ENCODE measurements at regions not wholly inside any gene's neighbourhood (a gene's known extent, or its start where the extent isn't known, plus 50 kb on each side); places are given as distances from the start of the nearest gene placed in this dataset.
"Not testable (repeated sequence)": the region's sequence is repeated elsewhere in the genome, so short reads cannot be mapped to it uniquely, and the experiment has no call there.

DNA sequence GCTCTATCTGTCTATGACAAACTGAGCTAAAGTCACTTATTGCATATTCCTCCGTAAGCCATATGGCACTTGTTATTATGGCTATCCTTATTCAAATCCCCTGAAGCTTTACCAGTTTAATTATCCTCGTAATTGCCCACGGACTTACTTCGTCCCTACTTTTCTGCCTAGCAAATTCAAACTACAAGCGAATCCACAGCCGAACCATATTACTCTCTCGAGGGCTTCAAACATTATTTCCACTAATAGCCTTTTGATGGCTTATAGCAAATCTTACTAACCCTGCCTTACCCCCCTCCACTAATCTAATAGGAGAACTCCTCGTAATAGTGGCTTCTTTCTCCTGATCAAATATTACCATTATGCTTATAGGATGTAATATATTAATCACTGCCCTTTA, 63.1 kb upstream of the IMP4 start:
- H3K27me3 ChIP-seq (ENCODE audit: insufficient read depth, low read length); H4K20me1 ChIP-seq (ENCODE audit: insufficient read depth, low read length); H3K4me1 ChIP-seq (ENCODE audit: insufficient read depth, low read length); H2AFZ ChIP-seq (ENCODE audit: low read length); DNase-seq (ENCODE audit: insufficient read length, low spot score, missing footprints); H3K9me3 ChIP-seq (ENCODE audit: low read depth, low read length); H3K36me3 ChIP-seq (ENCODE audit: insufficient read depth, low read length); H3K4me2 ChIP-seq (ENCODE audit: insufficient read depth, low read length); H3K27ac ChIP-seq (ENCODE audit: low read depth, low read length); H3K79me2 ChIP-seq (ENCODE audit: insufficient read depth, low read length); H3K4me3 ChIP-seq (ENCODE audit: insufficient read depth, low read length): not testable (repeated sequence)

DNA sequence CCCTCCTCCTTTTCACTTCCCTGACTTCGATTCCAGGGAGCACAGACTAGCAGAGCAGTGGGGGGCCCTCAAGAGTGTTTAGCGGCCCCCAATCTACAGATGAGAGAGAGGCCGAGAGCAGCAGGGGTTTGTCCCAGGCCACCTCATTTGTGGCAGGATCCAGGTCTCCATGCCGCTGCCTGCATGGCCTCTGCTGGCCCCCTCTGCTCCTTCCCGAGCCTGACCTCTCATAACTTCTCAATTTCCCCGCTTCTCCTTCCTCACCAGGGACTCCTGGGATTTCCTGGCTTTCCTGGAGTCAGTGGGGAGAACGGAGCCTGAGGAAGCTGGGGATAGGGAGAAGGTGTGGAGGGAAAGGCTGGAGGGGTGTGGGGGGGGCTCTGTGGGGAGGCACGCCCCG, 70.1 kb upstream of the TUBA3E start:
- H4K20me1 ChIP-seq (ENCODE audit: insufficient read depth, low read length); H3K27me3 ChIP-seq (ENCODE audit: insufficient read depth, low read length); H3K36me3 ChIP-seq (ENCODE audit: insufficient read depth, low read length): not testable (repeated sequence)

DNA sequence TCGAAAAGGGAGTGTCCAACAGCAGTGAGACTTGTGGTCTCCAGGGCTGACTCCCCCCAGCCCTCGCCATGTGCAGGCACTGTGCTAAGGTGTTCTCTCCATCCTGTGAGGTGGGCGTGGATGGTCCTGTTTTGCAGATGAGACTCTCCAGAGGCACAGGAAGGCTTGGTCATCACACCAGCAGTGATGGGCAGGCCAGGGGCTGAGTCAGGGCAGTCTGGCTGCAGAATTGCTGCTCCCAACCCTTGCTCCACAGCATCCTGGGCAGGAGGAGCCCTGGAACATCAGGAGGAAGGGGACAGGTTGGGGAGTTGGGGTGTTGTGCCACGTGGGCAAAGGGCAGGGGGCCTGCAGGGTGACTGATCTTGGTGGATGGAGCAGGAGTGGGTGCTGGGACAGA, 69.3 kb upstream of the TUBA3E start:
- DNase-seq (ENCODE audit: insufficient read length, low spot score, missing footprints); H3K27ac ChIP-seq (ENCODE audit: low read depth, low read length); H2AFZ ChIP-seq (ENCODE audit: low read length); H3K79me2 ChIP-seq (ENCODE audit: insufficient read depth, low read length); H4K20me1 ChIP-seq (ENCODE audit: insufficient read depth, low read length); H3K36me3 ChIP-seq (ENCODE audit: insufficient read depth, low read length); H3K4me1 ChIP-seq (ENCODE audit: insufficient read depth, low read length); H3K27me3 ChIP-seq (ENCODE audit: insufficient read depth, low read length); H3K4me3 ChIP-seq (ENCODE audit: insufficient read depth, low read length); H3K4me2 ChIP-seq (ENCODE audit: insufficient read depth, low read length); H3K9me3 ChIP-seq (ENCODE audit: low read depth, low read length): not testable (repeated sequence)

More for the DNA sequence above, 70.1 kb upstream of the TUBA3E start:
- not testable (repeated sequence) for H3K9me3 ChIP-seq (ENCODE audit: low read depth, low read length); H3K27ac ChIP-seq (ENCODE audit: low read depth, low read length); DNase-seq (ENCODE audit: insufficient read length, low spot score, missing footprints); H3K4me1 ChIP-seq (ENCODE audit: insufficient read depth, low read length); H3K4me3 ChIP-seq (ENCODE audit: insufficient read depth, low read length); H3K79me2 ChIP-seq (ENCODE audit: insufficient read depth, low read length); H2AFZ ChIP-seq (ENCODE audit: low read length); H3K4me2 ChIP-seq (ENCODE audit: insufficient read depth, low read length)

DNA sequence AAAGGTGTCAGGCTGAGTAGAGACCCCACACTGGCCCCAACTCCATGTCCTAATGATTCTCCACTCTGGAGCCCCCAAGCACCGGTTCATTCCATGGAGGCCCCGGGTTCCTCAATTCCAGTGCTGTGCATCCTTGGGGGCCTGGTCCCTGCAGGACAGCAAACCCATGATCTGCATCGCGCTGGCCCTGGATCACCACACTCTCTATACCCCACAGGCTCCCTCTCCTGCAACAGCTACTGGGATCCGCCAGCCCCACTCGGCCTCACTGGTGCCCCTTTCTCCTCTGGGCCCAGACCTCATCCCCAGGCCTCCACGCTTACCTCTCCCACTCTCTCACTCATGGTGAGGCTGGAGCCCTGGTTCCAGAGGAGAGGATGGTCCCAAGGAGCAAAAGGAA, 68.6 kb upstream of the TUBA3E start:
- not testable (repeated sequence) for H3K4me1 ChIP-seq (ENCODE audit: insufficient read depth, low read length); H3K4me3 ChIP-seq (ENCODE audit: insufficient read depth, low read length); H3K9me3 ChIP-seq (ENCODE audit: low read depth, low read length); H2AFZ ChIP-seq (ENCODE audit: low read length); H3K36me3 ChIP-seq (ENCODE audit: insufficient read depth, low read length); H3K4me2 ChIP-seq (ENCODE audit: insufficient read depth, low read length); DNase-seq (ENCODE audit: insufficient read length, low spot score, missing footprints); H4K20me1 ChIP-seq (ENCODE audit: insufficient read depth, low read length); H3K27ac ChIP-seq (ENCODE audit: low read depth, low read length); H3K79me2 ChIP-seq (ENCODE audit: insufficient read depth, low read length); H3K27me3 ChIP-seq (ENCODE audit: insufficient read depth, low read length)

DNA sequence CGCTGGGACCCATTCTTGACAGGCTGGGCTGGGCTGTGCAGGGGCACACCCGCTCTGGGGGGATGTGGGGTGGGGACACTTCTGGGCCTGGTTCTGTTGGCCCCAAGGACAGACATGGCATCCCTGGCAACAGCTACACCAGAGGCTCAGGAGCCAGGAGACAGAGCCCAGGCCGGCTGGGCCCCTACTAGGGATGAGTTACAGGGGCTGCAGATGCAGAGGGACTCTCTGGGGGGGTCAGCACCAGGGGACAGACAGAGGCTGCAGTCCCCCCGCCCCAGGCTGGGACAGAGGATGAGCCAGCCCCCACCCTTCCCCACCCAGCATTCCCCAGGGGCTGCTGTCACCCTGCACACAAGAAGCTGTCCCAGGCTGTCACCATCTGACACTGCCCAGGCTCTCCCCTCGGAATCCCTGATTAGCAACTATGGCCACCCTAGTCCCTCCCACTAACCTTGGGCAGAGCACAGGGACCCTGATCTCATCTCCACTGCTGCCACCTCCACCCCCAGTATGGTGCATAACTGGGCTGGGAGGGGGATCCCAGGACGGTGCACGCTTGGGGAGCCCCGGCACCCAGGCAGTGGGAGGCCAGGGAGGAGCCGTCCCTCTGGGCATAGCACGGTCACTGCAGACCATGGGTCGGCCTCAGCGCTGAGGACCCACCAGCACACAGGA, 67.5 kb upstream of the TUBA3E start:
- H3K9me3 ChIP-seq (ENCODE audit: low read depth, low read length); H3K4me1 ChIP-seq (ENCODE audit: insufficient read depth, low read length); H3K27ac ChIP-seq (ENCODE audit: low read depth, low read length); H4K20me1 ChIP-seq (ENCODE audit: insufficient read depth, low read length); H3K79me2 ChIP-seq (ENCODE audit: insufficient read depth, low read length); H3K4me2 ChIP-seq (ENCODE audit: insufficient read depth, low read length); H2AFZ ChIP-seq (ENCODE audit: low read length); H3K4me3 ChIP-seq (ENCODE audit: insufficient read depth, low read length); H3K36me3 ChIP-seq (ENCODE audit: insufficient read depth, low read length): not testable (repeated sequence)
- H3K27me3 ChIP-seq (ENCODE audit: insufficient read depth, low read length) = peaks cover 10% of the 10 kb centered on the region
- peak; percentile 47 for DNase-seq (ENCODE audit: insufficient read length, low spot score, missing footprints)

DNA sequence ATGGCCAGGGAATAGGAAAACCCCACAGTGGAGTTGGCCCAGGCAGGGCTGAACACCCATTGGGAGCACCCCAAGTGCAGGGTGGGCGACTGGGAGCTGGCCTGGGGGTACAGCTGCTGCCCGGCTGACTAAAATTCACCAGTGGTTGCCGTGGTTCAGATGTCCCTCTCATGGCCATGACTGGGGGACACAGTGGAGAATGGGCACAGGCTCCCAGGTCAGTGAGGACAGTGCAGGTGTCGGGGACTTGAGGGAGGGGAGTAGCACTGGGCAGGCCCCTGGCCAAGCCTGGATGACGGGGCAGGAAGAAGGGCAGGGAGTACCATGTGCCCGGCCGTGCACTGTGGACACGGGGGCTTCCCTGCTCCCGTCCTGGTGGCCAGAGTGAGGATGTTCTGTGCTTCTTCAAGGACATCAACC, 66.7 kb upstream of the TUBA3E start:
- H3K4me1 ChIP-seq (ENCODE audit: insufficient read depth, low read length) = not testable (repeated sequence)

DNA sequence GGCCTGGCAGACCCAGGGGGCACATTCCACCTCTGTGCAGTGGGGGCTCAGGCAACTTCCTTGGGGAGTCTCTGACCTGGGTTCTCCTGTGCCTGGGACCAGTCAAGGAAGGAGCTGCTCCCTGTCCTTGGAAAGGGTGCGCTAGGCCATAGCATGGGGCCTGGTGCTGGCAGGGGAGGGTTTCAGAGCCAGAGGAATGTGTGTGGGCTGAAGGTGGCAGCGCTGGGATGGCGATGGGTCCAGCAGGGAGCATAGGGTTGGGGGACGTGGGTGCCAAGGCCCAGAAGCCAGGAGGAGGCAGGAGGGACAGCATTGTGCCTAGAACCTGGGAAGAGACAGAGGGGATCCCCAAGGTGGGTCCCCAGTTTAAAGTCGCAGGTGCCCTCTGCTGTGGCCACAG, 66.3 kb upstream of the TUBA3E start:
- Histone ChIP-seq H3K4me3 (ENCODE audit: insufficient read depth, low read length) (no peak overlapping the region), H3K9me3 (ENCODE audit: low read depth, low read length) (no peaks in the 10 kb centered on the region), H4K20me1 (ENCODE audit: insufficient read depth, low read length) (no peaks in the 10 kb centered on the region), H3K36me3 (ENCODE audit: insufficient read depth, low read length) (no peaks in the 10 kb centered on the region), H3K27me3 (ENCODE audit: insufficient read depth, low read length) (peaks cover 17% of the 10 kb centered on the region), H3K4me1 (ENCODE audit: insufficient read depth, low read length) (no peaks in the 10 kb centered on the region), H3K4me2 (ENCODE audit: insufficient read depth, low read length) (no peak overlapping the region), H2AFZ (ENCODE audit: low read length) (no peak overlapping the region), H3K27ac (ENCODE audit: low read depth, low read length) (no peak overlapping the region), H3K79me2 (ENCODE audit: insufficient read depth, low read length) (no peaks in the 10 kb centered on the region)
- TF ChIP-seq, protein P1, sequence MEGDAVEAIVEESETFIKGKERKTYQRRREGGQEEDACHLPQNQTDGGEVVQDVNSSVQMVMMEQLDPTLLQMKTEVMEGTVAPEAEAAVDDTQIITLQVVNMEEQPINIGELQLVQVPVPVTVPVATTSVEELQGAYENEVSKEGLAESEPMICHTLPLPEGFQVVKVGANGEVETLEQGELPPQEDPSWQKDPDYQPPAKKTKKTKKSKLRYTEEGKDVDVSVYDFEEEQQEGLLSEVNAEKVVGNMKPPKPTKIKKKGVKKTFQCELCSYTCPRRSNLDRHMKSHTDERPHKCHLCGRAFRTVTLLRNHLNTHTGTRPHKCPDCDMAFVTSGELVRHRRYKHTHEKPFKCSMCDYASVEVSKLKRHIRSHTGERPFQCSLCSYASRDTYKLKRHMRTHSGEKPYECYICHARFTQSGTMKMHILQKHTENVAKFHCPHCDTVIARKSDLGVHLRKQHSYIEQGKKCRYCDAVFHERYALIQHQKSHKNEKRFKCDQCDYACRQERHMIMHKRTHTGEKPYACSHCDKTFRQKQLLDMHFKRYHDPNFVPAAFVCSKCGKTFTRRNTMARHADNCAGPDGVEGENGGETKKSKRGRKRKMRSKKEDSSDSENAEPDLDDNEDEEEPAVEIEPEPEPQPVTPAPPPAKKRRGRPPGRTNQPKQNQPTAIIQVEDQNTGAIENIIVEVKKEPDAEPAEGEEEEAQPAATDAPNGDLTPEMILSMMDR (IDR thresholded peaks at IDR 0.05; ENCODE audit: extremely low read depth, low read depth, low read length) = no peak
- DNase-seq (ENCODE audit: insufficient read length, low spot score, missing footprints) = no peak

More for the DNA sequence above, 66.7 kb upstream of the TUBA3E start:
- not testable (repeated sequence) for H2AFZ ChIP-seq (ENCODE audit: low read length); H3K27ac ChIP-seq (ENCODE audit: low read depth, low read length); H4K20me1 ChIP-seq (ENCODE audit: insufficient read depth, low read length); DNase-seq (ENCODE audit: insufficient read length, low spot score, missing footprints); H3K79me2 ChIP-seq (ENCODE audit: insufficient read depth, low read length); H3K4me2 ChIP-seq (ENCODE audit: insufficient read depth, low read length); H3K4me3 ChIP-seq (ENCODE audit: insufficient read depth, low read length); H3K36me3 ChIP-seq (ENCODE audit: insufficient read depth, low read length); H3K9me3 ChIP-seq (ENCODE audit: low read depth, low read length)
- H3K27me3 ChIP-seq (ENCODE audit: insufficient read depth, low read length) = peaks cover 17% of the 10 kb centered on the region
